Spleen (tissue), 7 donors: ENCODE measurements at regions not wholly inside any gene's neighbourhood (a gene's known extent, or its start where the extent isn't known, plus 50 kb on each side); places are given as distances from the start of the nearest gene placed in this dataset.

Experiments
- CTCF ChIP-seq, 11 experiments: fragments of 200-600 bp in 7 of 11; fragments of 450-650 bp in 4 of 11; sonication (generic) in 4 of 11; IDR thresholded peaks in 8 of 11; conservative IDR thresholded peaks in 3 of 11; 1 replicate in 7 of 11; 2 replicates in 4 of 11; pipeline versions ENCODE4 v1.4.0 to v1.8.0; 2016 to 2021; ENCODE audit warnings: antibody characterized with exemption in 11 of 11, inconsistent platforms in 4 of 11, mild to moderate bottlenecking in 1 of 11
- POLR2A ChIP-seq, 3 donors: fragments of 450-650 bp; IDR thresholded peaks; one replicate each; pipeline ENCODE4 v1.5.1; 2017; ENCODE audit warnings: antibody characterized with exemption in 3 of 3, mild to moderate bottlenecking in 1 of 3
- POLR2AphosphoS5 ChIP-seq, 3 donors: sonication (generic); formaldehyde crosslinking; IDR thresholded peaks; one replicate each; pipeline ENCODE4 v1.5.1; 2017; ENCODE audit warnings: antibody characterized with exemption in 3 of 3
- donor health status: DM: no; HTN: no; CAD: no; lungs with moderate emphysema.
- donor health status: DM: no; HTN: no; CAD: no.
- donor health status: DM: no; HTN: no; CAD: no.

GRCh38 chr1:238779716-238780115 is 606.7 kb upstream of the CHRM3 start:
- no peak for TF ChIP-seq CTCF (IDR thresholded peaks at IDR 0.05 in 8 of 11, conservative IDR thresholded peaks at IDR 0.05 in 3 of 11)
- TF ChIP-seq POLR2A (IDR thresholded peaks at IDR 0.05): no peak
- TF ChIP-seq POLR2AphosphoS5 (IDR thresholded peaks at IDR 0.05): no peak
